Tongue (tissue), 1 donor: ENCODE measurements at regions not wholly inside any gene's neighbourhood (a gene's known extent, or its start where the extent isn't known, plus 50 kb on each side); places are given as distances from the start of the nearest gene placed in this dataset.
"Not testable (repeated sequence)": the region's sequence is repeated elsewhere in the genome, so short reads cannot be mapped to it uniquely, and the experiment has no call there.

Experiments
- DNase-seq: peaks from one replicate; pipeline ENCODE4 v3.0.0-alpha.2; 2015

- DNase-seq, result peak; percentile 68
Observed at GRCh38 chr15:93358166-93359059, 269.4 kb upstream of the RGMA start.

- DNase-seq, result no peak
Observed at GRCh38 chr15:93348711-93349545, 259.9 kb upstream of the RGMA start.

GRCh38 chr15:93347986-93348385, 259.0 kb upstream of the RGMA start:
- DNase-seq, result no peak

GRCh38 chr15:93345981-93346380, 257.0 kb upstream of the RGMA start:
- no peak for DNase-seq

- DNase-seq, result not testable (repeated sequence)
Observed at GRCh38 chr15:93343402-93343801, 254.4 kb upstream of the RGMA start.

- no peak for DNase-seq
Observed at GRCh38 chr15:93341164-93341563, 252.2 kb upstream of the RGMA start.

GRCh38 chr15:93340406-93340805, 251.4 kb upstream of the RGMA start:
- no peak for DNase-seq

- DNase-seq, result peak; percentile 60
Observed at GRCh38 chr15:93333796-93334195, 244.8 kb upstream of the RGMA start.

- not testable (repeated sequence) for DNase-seq
Observed at GRCh38 chr15:93333126-93333525, 244.1 kb upstream of the RGMA start.

- DNase-seq, result peak; percentile 81
Observed at GRCh38 chr15:93332168-93332553, 243.2 kb upstream of the RGMA start.

GRCh38 chr15:93331545-93332167, 242.6 kb upstream of the RGMA start:
- DNase-seq, result peak; percentile 91

- DNase-seq, result peak; percentile 23
Observed at GRCh38 chr15:93330912-93331544, 242.0 kb upstream of the RGMA start.

GRCh38 chr15:93327364-93327763, 238.4 kb upstream of the RGMA start:
- DNase-seq, result no peak

GRCh38 chr15:93324186-93324975, 235.4 kb upstream of the RGMA start:
- no peak for DNase-seq

GRCh38 chr15:93321881-93322282, 232.9 kb upstream of the RGMA start:
- peak; percentile 43 for DNase-seq

GRCh38 chr15:93319121-93319814, 230.3 kb upstream of the RGMA start:
- no peak for DNase-seq

GRCh38 chr15:93317772-93318171, 228.8 kb upstream of the RGMA start:
- DNase-seq, result no peak

GRCh38 chr15:93314245-93314644, 225.2 kb upstream of the RGMA start:
- DNase-seq, result no peak

- DNase-seq, result peak; percentile 80
Observed at GRCh38 chr15:93312891-93313486, 224.0 kb upstream of the RGMA start.

- DNase-seq, result no peak
Observed at GRCh38 chr15:93311620-93312019, 222.6 kb upstream of the RGMA start.
